ENCODE measurements at regions not wholly inside any gene's neighbourhood (a gene's known extent, or its start where the extent isn't known, plus 50 kb on each side); places are given as distances from the start of the nearest gene placed in this dataset.

GRCh38 chr9:14961372-14962068 is 51.3 kb upstream of the FREM1 start:
- TF ChIP-seq EZH2 (IDR thresholded peaks at IDR 0.05; ENCODE audit: low read length, unreplicated experiment): no peak
- no peak for TF ChIP-seq CTCF (conservative IDR thresholded peaks at IDR 0.05; ENCODE audit: low read depth, low read length)

Data from PC-3 (cell line).